Naive thymus-derived CD8-positive, alpha-beta T cell (primary cell): ENCODE measurements at regions not wholly inside any gene's neighbourhood (a gene's known extent, or its start where the extent isn't known, plus 50 kb on each side); places are given as distances from the start of the nearest gene placed in this dataset.

Experiments used
- ATAC-seq, 2 donors: fragments of 150-1000 bp; cut with Tn5 transposase in 1 of 2; sonication (Bioruptor Pico), chemical (Tn5 transposase) in 1 of 2; 1 replicate in 1 of 2; 2 replicates in 1 of 2; pipeline ENCODE4 v1.10.0; 2021; ENCODE audit warnings: mild to moderate bottlenecking in 2 of 2, moderate library complexity in 2 of 2
- POLR2A ChIA-PET: fragments of 350-600 bp; sonication (Branson Sonifier 250); formaldehyde crosslinking; loops from one replicate; lab custom pipeline; 2021; ENCODE audit warnings: antibody characterized with exemption; lab: Charles Lee
- DNase-seq, 10 donors: peaks; one replicate each; pipeline versions ENCODE4 v3.0.0 to v3.0.0-alpha.2; 2020 to 2022
- H3K27ac Mint-ChIP-seq, 10 donors: one replicate each; pipeline ENCODE4 v1.8.0; 2020 to 2022; ENCODE audit warnings: mild to moderate bottlenecking in 10 of 10, mixed read lengths in 10 of 10, moderate library complexity in 4 of 10, inconsistent platforms in 1 of 10
- H3K27me3 Mint-ChIP-seq, 5 donors: one replicate each; pipeline ENCODE4 v1.8.0; 2021 to 2022; ENCODE audit warnings: mixed read lengths in 5 of 5
- H3K36me3 Mint-ChIP-seq, 3 donors: one replicate each; pipeline ENCODE4 v1.8.0; 2020 to 2022; ENCODE audit warnings: mixed read lengths in 3 of 3, mild to moderate bottlenecking in 2 of 3, inconsistent platforms in 1 of 3
- H3K4me1 Mint-ChIP-seq, 4 donors: one replicate each; pipeline ENCODE4 v1.8.0; 2021 to 2022; ENCODE audit warnings: mixed read lengths in 4 of 4
- H3K4me3 Mint-ChIP-seq, 10 donors: one replicate each; pipeline ENCODE4 v1.8.0; 2020 to 2022; ENCODE audit warnings: mild to moderate bottlenecking in 10 of 10, mixed read lengths in 10 of 10, moderate library complexity in 6 of 10, inconsistent platforms in 1 of 10
- H3K9me3 Mint-ChIP-seq, 9 donors: one replicate each; pipeline ENCODE4 v1.8.0; 2020 to 2022; ENCODE audit warnings: mixed read lengths in 9 of 9, mild to moderate bottlenecking in 3 of 9, inconsistent platforms in 1 of 9, moderate library complexity in 1 of 9

- no peaks in the 10 kb centered on the region for H3K27me3 Mint-ChIP-seq
- POLR2A ChIA-PET: no interaction called here
- no peaks in the 10 kb centered on the region for H3K36me3 Mint-ChIP-seq
- DNase-seq (no peak), ATAC-seq (no peak)
- no peak overlapping the region for H3K27ac Mint-ChIP-seq
- no peaks in the 10 kb centered on the region for H3K9me3 Mint-ChIP-seq
- H3K4me3 Mint-ChIP-seq: no peak overlapping the region
- no peaks in the 10 kb centered on the region for H3K4me1 Mint-ChIP-seq
Observed at GRCh38 chr6:97669191-97670031, 386.4 kb upstream of the MMS22L start.

GRCh38 chr6:97674802-97675201 lies 391.8 kb upstream of the MMS22L start:
- no peak for DNase-seq
- no peaks in the 10 kb centered on the region for H3K36me3 Mint-ChIP-seq
- H3K4me3 Mint-ChIP-seq: no peak overlapping the region
- peaks cover 0 to 8% (median 0%) of the 10 kb centered on the region in 9 donors for H3K9me3 Mint-ChIP-seq
- H3K27ac Mint-ChIP-seq: no peak overlapping the region
- POLR2A ChIA-PET: no interaction called here
- H3K27me3 Mint-ChIP-seq: no peaks in the 10 kb centered on the region
- H3K4me1 Mint-ChIP-seq: no peaks in the 10 kb centered on the region
- ATAC-seq: no peak

GRCh38 chr6:97677626-97678025 lies 394.6 kb upstream of the MMS22L start:
- H3K27ac Mint-ChIP-seq: no peak overlapping the region
- no peak for ATAC-seq
- H3K4me1 Mint-ChIP-seq: no peaks in the 10 kb centered on the region
- no peak for DNase-seq
- POLR2A ChIA-PET: no interaction called here
- H3K9me3 Mint-ChIP-seq: peaks cover 0 to 13% (median 0%) of the 10 kb centered on the region in 9 donors
- no peaks in the 10 kb centered on the region for H3K27me3 Mint-ChIP-seq
- no peaks in the 10 kb centered on the region for H3K36me3 Mint-ChIP-seq
- H3K4me3 Mint-ChIP-seq: no peak overlapping the region

GRCh38 chr6:97687916-97688315 lies 404.9 kb upstream of the MMS22L start:
- DNase-seq (no peak), ATAC-seq (no peak)
- POLR2A ChIA-PET: no interaction called here
- no peak overlapping the region for H3K4me3 Mint-ChIP-seq
- no peaks in the 10 kb centered on the region for H3K4me1 Mint-ChIP-seq
- no peaks in the 10 kb centered on the region for H3K27me3 Mint-ChIP-seq
- no peak overlapping the region for H3K27ac Mint-ChIP-seq
- peaks cover 0 to 13% (median 2%) of the 10 kb centered on the region in 9 donors for H3K9me3 Mint-ChIP-seq
- H3K36me3 Mint-ChIP-seq: no peaks in the 10 kb centered on the region

- H3K27me3 Mint-ChIP-seq: no peaks in the 10 kb centered on the region
- POLR2A ChIA-PET: no interaction called here
- no peak overlapping the region for H3K4me3 Mint-ChIP-seq
- H3K27ac Mint-ChIP-seq: no peak overlapping the region
- peaks cover 0 to 9% (median 2%) of the 10 kb centered on the region in 9 donors for H3K9me3 Mint-ChIP-seq
- no peaks in the 10 kb centered on the region for H3K36me3 Mint-ChIP-seq
- H3K4me1 Mint-ChIP-seq: no peaks in the 10 kb centered on the region
- no peak for ATAC-seq
- no peak for DNase-seq
Observed at GRCh38 chr6:97689078-97689754, 406.2 kb upstream of the MMS22L start.

GRCh38 chr6:97697456-97697855 lies 414.4 kb upstream of the MMS22L start:
- Mint-ChIP-seq H3K9me3 (peaks cover 0 to 1% (median 0%) of the 10 kb centered on the region in 9 donors), H3K27me3 (peaks cover 0 to 2% (median 0%) of the 10 kb centered on the region in 5 donors), H3K4me1 (no peaks in the 10 kb centered on the region), H3K36me3 (no peaks in the 10 kb centered on the region), H3K27ac (no peak overlapping the region), H3K4me3 (no peak overlapping the region)
- DNase-seq (no peak), ATAC-seq (no peak)
- POLR2A ChIA-PET: no interaction called here

- Mint-ChIP-seq H3K27ac (no peak overlapping the region), H3K4me3 (no peak overlapping the region), H3K9me3 (peaks cover 0 to 3% (median 0%) of the 10 kb centered on the region in 9 donors), H3K36me3 (no peaks in the 10 kb centered on the region), H3K4me1 (no peaks in the 10 kb centered on the region), H3K27me3 (peaks cover 0 to 2% (median 0%) of the 10 kb centered on the region in 5 donors)
- ATAC-seq (no peak), DNase-seq (no peak)
- POLR2A ChIA-PET: no interaction called here
Observed at GRCh38 chr6:97701801-97702200, 418.8 kb upstream of the MMS22L start.

- H3K4me1 Mint-ChIP-seq: no peaks in the 10 kb centered on the region
- POLR2A ChIA-PET: no interaction called here
- no peaks in the 10 kb centered on the region for H3K36me3 Mint-ChIP-seq
- peaks cover 0 to 2% (median 0%) of the 10 kb centered on the region in 5 donors for H3K27me3 Mint-ChIP-seq
- ATAC-seq (no peak), DNase-seq (no peak)
- H3K27ac Mint-ChIP-seq: no peak overlapping the region
- peaks cover 0 to 3% (median 0%) of the 10 kb centered on the region in 9 donors for H3K9me3 Mint-ChIP-seq
- no peak overlapping the region for H3K4me3 Mint-ChIP-seq
Observed at GRCh38 chr6:97702248-97702647, 419.2 kb upstream of the MMS22L start.

GRCh38 chr6:97703661-97704060 lies 420.6 kb upstream of the MMS22L start:
- no peak for DNase-seq
- POLR2A ChIA-PET: no interaction called here
- no peaks in the 10 kb centered on the region for H3K4me1 Mint-ChIP-seq
- no peaks in the 10 kb centered on the region for H3K27me3 Mint-ChIP-seq
- no peaks in the 10 kb centered on the region for H3K36me3 Mint-ChIP-seq
- H3K4me3 Mint-ChIP-seq: no peak overlapping the region
- peaks cover 0 to 3% (median 0%) of the 10 kb centered on the region in 9 donors for H3K9me3 Mint-ChIP-seq
- H3K27ac Mint-ChIP-seq: no peak overlapping the region
- ATAC-seq: no peak

- ATAC-seq (no peak), DNase-seq (no peak)
- peaks cover 0 to 4% (median 0%) of the 10 kb centered on the region in 9 donors for H3K9me3 Mint-ChIP-seq
- no peaks in the 10 kb centered on the region for H3K4me1 Mint-ChIP-seq
- H3K36me3 Mint-ChIP-seq: no peaks in the 10 kb centered on the region
- H3K27me3 Mint-ChIP-seq: no peaks in the 10 kb centered on the region
- POLR2A ChIA-PET: no interaction called here
- H3K27ac Mint-ChIP-seq: no peak overlapping the region
- no peak overlapping the region for H3K4me3 Mint-ChIP-seq
Observed at GRCh38 chr6:97705568-97705967, 422.6 kb upstream of the MMS22L start.

GRCh38 chr6:97712751-97713150 lies 429.7 kb upstream of the MMS22L start:
- POLR2A ChIA-PET: no interaction called here
- Mint-ChIP-seq H3K4me3 (no peak overlapping the region), H3K9me3 (peaks cover 0 to 24% (median 3%) of the 10 kb centered on the region in 9 donors), H3K4me1 (no peaks in the 10 kb centered on the region), H3K27me3 (no peaks in the 10 kb centered on the region), H3K36me3 (no peaks in the 10 kb centered on the region), H3K27ac (no peak overlapping the region)
- ATAC-seq (no peak), DNase-seq (no peak)

GRCh38 chr6:97714772-97715171 lies 431.8 kb upstream of the MMS22L start:
- Mint-ChIP-seq H3K27me3 (no peaks in the 10 kb centered on the region), H3K9me3 (peaks cover 0 to 24% (median 3%) of the 10 kb centered on the region in 9 donors), H3K4me3 (no peak overlapping the region), H3K36me3 (no peaks in the 10 kb centered on the region), H3K4me1 (no peaks in the 10 kb centered on the region), H3K27ac (no peak overlapping the region)
- ATAC-seq (no peak), DNase-seq (no peak)
- POLR2A ChIA-PET: no interaction called here

GRCh38 chr6:97717086-97717485 lies 434.1 kb upstream of the MMS22L start:
- Mint-ChIP-seq H3K27ac (no peak overlapping the region), H3K9me3 (peaks cover 0 to 24% (median 3%) of the 10 kb centered on the region in 9 donors), H3K36me3 (no peaks in the 10 kb centered on the region), H3K27me3 (no peaks in the 10 kb centered on the region), H3K4me1 (no peaks in the 10 kb centered on the region), H3K4me3 (no peak overlapping the region)
- no peak for ATAC-seq
- no peak for DNase-seq
- POLR2A ChIA-PET: no interaction called here
